GM12892 (cell line): ENCODE measurements at regions not wholly inside any gene's neighbourhood (a gene's known extent, or its start where the extent isn't known, plus 50 kb on each side); places are given as distances from the start of the nearest gene placed in this dataset.

ENCODE experiments used
- DNase-seq: peaks from one replicate; pipeline ENCODE4 v3.0.0; 2011; ENCODE audit not compliant: insufficient read length
- FAIRE-seq: peaks from 2 replicates; lab custom pipeline; 2011; peaks lifted over from hg19 to GRCh38; lab: Jason Lieb, UNC
- POLR2A ChIP-seq: IDR thresholded peaks from 2 replicates; pipeline ENCODE4 v1.6.1; 2011; ENCODE audit warnings: low read depth, low read length, control low read depth
- POLR2AphosphoS5 ChIP-seq: IDR thresholded peaks from 2 replicates; pipeline ENCODE4 v1.6.1; 2011; ENCODE audit warnings: low read depth, low read length, control low read depth
- TAF1 ChIP-seq: IDR thresholded peaks from 2 replicates; pipeline ENCODE4 v1.6.1; 2011; ENCODE audit warnings: low read depth, mild to moderate bottlenecking, control low read depth, low read length, borderline replicate concordance

DNA sequence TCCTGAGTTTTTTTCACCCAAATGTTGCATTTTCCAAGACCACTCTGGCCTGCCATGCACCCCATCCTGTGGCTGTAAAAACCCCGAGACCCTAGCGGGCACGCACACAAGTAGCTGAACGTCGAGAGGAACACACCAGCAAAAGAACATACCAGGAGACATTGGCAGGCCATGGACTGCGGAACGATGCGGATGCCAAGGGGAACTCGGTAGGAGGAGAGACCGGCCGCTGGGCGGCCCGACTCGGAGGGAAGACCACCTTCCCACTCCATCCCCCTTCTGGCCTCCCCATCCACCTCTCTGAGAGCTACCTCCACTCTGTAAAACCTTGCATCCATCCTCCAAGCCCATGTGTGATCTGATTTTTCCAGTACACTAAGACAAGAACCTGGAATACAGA lies 105.5 kb upstream of the CELF4 start:
- FAIRE-seq: no peak
- TF ChIP-seq TAF1 (no peak), POLR2A (no peak), POLR2AphosphoS5 (no peak)
- DNase-seq: no peak

DNA sequence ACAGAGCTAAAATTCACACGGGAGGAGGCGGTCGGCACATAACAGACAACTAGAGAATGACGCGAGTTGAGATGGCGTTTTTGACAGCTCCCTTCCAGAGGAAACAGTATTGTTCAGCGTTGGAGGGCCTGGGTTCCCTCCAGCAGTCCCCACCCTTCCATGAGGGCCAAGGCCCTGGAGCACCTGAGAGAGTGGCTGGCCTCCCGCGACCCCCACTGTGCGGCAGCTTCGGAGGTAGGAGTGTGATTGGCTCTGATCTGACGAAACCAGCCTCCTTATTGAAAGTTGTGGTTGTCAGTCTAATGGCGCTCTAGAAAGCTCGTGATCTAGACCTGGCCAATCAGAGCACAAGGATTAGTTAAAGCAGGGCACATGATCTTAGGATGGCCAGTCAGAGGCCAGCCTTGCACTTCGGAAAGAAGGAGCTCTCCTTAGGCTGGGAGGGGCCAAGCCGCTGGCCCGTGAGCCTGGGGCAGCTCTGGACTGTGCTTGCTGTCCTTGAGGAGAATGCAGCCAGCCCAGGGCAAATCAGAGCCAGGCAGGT lies 104.5 kb upstream of the CELF4 start:
- TF ChIP-seq POLR2A (no peak), TAF1 (no peak)
- FAIRE-seq (no peak), DNase-seq (no peak)

DNA sequence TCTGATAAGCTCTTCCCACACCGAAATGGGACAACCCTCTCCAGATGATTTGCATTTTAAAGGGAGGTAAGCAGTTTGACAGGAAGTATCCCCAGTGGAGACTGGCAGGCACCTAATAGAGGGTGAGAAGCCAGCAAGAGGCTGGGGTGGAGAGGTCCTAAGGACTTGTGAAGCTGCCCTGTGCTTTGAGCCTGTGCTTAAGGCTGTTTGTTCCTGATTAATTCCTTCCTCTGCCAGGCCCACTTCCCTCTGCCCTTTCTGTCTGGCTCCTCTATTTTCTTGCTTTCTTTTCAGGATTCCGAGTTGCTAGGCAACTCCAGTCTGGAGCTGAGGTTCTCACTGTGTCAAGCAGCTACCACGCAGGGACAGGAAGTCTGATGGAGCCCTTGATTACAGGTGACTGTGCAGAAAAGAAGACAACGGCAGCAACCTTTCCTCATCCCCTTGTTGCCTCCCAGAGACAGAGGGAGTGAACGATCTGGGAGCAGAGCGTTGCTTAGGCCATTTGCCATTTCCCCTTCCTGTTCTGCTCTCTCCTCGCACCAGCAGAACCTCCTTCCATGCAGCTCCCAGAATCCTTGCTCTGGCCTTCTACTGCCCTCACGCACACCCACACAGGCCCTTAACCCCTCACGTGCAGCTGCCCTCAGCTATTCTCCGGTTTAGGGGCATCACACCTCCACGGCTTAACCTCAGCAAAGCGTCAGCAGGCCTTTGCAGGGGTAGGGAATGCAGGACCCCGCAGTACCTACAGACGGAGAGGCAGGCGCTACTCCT lies 103.6 kb upstream of the CELF4 start:
- FAIRE-seq (no peak), DNase-seq (no peak)
- no peak for TF ChIP-seq POLR2A
- TF ChIP-seq TAF1: no peak
- no peak for TF ChIP-seq POLR2AphosphoS5

DNA sequence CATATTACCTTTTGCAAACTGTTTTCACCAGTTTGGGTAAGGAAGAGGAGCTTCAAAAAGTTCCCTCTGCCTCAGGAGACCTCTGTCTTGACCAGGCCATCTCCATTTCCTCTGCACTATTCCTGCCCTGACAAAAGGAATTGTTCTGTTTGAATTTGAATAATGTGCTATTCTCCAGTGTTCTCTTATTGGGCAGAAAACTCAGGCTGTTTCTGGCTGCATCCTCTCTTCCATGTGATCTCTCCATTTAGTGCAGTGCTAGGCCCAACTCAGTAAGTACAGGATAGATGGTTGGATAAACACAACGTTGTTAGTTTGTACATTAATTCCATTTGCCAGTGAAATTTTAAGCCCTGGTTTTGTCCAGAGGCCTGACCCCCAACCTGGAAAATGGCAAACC lies 102.2 kb upstream of the CELF4 start:
- DNase-seq (no peak), FAIRE-seq (no peak)
- TF ChIP-seq POLR2AphosphoS5 (no peak), TAF1 (no peak), POLR2A (no peak)

DNA sequence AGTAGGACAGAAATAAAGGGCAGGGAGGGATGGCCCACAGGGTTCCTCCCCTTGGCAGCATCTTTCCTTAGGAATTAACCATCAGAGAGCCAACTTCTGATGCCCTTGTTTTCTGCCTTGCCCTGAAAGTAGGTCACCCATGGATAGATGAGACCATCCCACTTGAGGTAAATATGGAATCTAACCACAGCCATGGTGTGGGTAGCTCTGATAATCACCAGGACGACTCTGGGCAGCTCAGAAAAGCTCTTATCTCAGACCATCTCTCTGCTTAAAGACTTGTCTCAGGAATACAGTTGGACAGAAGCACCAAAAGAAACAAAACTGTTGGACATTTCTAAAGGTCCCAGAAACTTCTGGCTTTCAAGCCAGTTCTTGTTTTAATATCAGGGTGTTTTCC lies 101.4 kb upstream of the CELF4 start:
- DNase-seq: no peak
- TF ChIP-seq TAF1 (no peak), POLR2A (no peak), POLR2AphosphoS5 (no peak)
- FAIRE-seq: no peak

DNA sequence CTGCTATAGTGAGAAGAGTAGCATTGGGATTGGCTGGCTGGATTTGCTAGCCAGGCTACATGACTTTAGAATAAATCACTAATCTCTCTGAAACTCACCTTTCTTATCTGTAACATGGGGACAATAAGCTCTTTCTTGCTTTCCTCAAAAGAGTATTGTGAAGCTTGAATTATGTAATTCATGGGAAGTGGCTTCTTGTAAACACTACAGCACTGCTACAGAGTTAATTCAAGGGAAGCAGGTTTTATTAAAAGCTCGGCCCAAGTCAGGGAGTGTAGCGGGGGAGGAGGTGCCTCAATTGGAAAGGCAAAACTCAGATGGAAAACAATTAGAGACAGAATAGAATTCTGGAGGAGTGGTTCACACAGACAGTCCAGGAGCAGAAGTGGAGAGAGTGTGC lies 100.9 kb upstream of the CELF4 start:
- FAIRE-seq (no peak), DNase-seq (no peak)
- TF ChIP-seq POLR2AphosphoS5 (no peak), TAF1 (no peak), POLR2A (no peak)

DNA sequence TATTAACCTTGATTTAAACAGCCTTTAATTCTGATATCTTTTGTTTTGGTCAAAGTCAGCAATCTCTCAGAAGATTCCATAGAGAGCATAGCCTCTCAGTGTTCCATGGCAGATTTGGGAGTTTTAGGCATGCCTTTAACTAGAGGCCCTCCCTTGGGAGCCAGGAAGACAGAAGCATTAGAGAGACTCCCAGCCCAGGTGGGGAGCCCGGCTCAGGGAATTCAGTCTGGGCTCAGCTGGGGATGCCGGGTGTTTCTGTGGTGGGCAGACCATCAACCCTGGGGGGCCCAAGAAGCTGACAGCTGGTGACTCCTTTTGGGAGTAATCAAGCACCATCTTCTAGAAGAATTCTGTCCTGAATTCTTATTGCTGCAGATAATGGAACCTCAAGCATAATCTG lies 99.7 kb upstream of the CELF4 start:
- TF ChIP-seq POLR2AphosphoS5: no peak
- no peak for DNase-seq
- FAIRE-seq: no peak

DNA sequence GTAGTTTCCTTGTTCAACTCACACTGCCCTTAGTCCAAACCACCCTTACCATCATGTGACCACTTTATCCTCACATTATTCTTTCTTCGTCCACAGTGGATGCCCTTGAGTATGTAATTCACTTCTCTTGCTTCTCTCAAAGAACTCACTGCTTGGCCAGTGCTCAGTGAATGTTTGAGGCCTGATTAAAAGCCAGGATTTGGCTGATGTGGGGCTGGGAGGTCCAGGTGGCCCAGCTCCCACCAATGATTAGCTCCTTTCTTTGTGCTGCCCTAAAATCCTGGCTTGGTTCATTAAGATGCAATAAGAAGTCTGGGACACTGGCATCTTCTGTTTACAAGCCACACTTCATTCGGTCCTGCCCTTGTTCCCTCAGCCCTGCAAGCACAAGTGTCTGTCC lies 97.8 kb upstream of the CELF4 start:
- FAIRE-seq: no peak
- TF ChIP-seq POLR2A: no peak
- DNase-seq: no peak

DNA sequence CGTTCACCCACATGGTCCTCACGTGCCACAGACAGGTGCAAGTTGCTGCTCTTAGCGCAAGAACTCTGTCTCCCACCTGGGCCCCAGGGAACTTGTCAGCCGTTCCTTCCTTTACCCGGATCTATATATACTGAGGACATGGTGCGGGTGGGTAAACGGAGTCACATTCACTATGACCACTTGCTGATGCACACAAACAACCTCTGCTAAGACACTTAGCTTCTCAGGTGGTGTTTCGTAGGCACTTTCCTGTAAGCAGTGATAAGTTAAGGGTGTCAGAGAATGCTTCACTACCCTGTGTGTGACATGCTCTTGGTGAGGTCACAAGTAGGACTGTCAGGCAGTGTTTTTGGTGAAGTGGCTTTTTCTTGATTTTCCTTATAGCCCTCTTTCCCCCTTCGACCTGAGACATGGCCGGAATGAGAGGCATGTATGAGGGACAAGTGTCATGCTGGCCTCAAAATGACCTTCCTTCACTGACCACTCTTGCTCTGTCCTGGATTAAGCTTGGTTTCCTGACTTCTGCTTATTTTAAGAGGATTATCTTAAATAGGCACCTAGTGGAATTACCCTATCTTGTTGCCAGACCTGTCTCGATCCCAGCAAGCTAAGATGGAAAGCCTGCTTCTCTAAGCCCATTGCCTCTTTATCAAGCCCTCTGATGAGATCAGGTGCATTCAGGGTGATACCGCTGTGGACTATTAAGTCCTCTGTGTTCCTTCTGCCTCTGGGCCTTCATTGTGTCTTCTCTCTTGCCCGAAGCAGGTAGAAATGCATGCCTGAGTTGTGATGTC lies 97.1 kb upstream of the CELF4 start:
- DNase-seq (no peak), FAIRE-seq (no peak)
- no peak for TF ChIP-seq TAF1
- no peak for TF ChIP-seq POLR2AphosphoS5
- no peak for TF ChIP-seq POLR2A

DNA sequence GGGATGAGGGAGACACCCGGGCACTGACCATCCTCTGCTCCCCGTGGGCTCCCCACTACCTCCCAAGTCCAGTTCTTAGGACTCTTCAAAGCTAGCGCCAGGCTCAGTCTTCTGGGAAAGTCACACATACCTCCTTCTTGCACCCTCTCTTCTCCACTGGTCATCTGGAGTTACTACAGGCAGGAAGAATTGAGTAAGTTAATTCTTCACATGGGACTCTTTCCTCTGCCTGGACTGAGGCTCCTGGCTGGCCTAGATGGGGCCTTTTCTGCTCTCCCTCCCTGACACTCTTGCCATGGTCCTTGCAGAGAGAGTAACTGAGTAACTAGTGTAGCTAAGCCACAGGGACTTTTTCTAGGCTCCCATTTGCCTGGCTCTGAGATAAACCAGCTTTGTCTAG lies 96.5 kb upstream of the CELF4 start:
- DNase-seq: no peak
- TF ChIP-seq TAF1: no peak
- no peak for TF ChIP-seq POLR2A
- TF ChIP-seq POLR2AphosphoS5: no peak
- no peak for FAIRE-seq

DNA sequence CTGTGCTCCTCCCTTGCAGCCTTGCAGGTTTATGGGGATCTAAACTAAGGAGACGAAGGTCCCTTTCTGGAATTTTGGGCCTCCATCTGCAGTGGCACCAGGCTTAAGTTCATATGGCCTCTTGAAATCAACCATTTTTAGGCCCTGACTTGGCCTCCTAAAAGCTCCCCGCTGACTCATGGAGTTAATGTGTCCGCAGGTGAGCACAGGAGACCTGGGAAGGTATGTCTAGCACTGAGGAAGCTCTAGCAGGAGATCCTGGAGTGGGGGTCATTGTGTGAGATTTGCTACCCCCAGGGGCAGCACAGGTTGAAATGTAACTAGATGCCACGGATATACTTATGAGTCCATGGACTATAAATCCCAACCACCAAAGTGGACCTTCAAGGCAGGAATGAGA lies 95.9 kb upstream of the CELF4 start:
- FAIRE-seq: no peak
- no peak for DNase-seq
- no peak for TF ChIP-seq POLR2AphosphoS5
- TF ChIP-seq POLR2A: no peak
- TF ChIP-seq TAF1: no peak

DNA sequence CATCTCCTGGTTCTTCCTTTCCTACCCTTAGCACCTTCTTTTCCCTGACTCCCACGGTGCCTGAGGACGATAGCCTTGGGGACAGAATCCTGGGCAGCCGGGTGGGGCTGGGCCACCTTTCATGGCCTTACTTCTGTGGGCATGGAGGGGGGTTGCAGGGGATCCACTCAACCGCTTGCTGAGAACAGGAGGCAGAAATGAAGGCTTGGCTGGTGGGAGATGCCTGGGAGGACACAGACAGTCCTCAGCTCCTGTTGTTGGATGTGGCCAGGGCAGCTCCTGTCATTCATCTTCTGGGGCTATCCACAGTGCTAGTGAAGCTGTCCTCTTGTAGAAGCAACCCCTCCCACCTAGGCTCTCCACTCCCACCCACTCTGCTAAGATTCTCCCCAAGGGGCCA lies 95.5 kb upstream of the CELF4 start:
- no peak for FAIRE-seq
- TF ChIP-seq TAF1 (no peak), POLR2AphosphoS5 (no peak), POLR2A (no peak)
- no peak for DNase-seq
